GM21390 (cell line): ENCODE measurements at regions not wholly inside any gene's neighbourhood (a gene's known extent, or its start where the extent isn't known, plus 50 kb on each side); places are given as distances from the start of the nearest gene placed in this dataset.

Source experiments
- ATAC-seq: cut with Tn5 transposase; IDR thresholded peaks from one replicate; pipeline ENCODE4 v1.9.1; 2021; ENCODE audit not compliant: unreplicated experiment

GRCh38 chr2:22843919-22844537, 541.0 kb upstream of the KLHL29 start:
- ATAC-seq, result no peak

GRCh38 chr2:22850310-22850709, 534.7 kb upstream of the KLHL29 start:
- ATAC-seq, result no peak

- no peak for ATAC-seq
Observed at GRCh38 chr2:22854588-22854987, 530.4 kb upstream of the KLHL29 start.

GRCh38 chr2:22855081-22855480, 529.9 kb upstream of the KLHL29 start:
- no peak for ATAC-seq

- ATAC-seq, result no peak
Observed at GRCh38 chr2:22855761-22856184, 529.2 kb upstream of the KLHL29 start.

GRCh38 chr2:22867973-22868372, 517.0 kb upstream of the KLHL29 start:
- ATAC-seq, result no peak

- ATAC-seq, result no peak
Observed at GRCh38 chr2:22878121-22878520, 506.9 kb upstream of the KLHL29 start.

GRCh38 chr2:22879009-22879863, 505.7 kb upstream of the KLHL29 start:
- no peak for ATAC-seq

GRCh38 chr2:22880161-22880560, 504.8 kb upstream of the KLHL29 start:
- no peak for ATAC-seq

GRCh38 chr2:22882011-22882410, 503.0 kb upstream of the KLHL29 start:
- no peak for ATAC-seq

GRCh38 chr2:22882643-22883042, 502.3 kb upstream of the KLHL29 start:
- no peak for ATAC-seq

GRCh38 chr2:22883054-22883453, 501.9 kb upstream of the KLHL29 start:
- no peak for ATAC-seq

- ATAC-seq, result no peak
Observed at GRCh38 chr2:22885245-22885644, 499.7 kb upstream of the KLHL29 start.

GRCh38 chr2:22887426-22887825, 497.6 kb upstream of the KLHL29 start:
- ATAC-seq, result no peak

- ATAC-seq, result no peak
Observed at GRCh38 chr2:22887845-22888244, 497.1 kb upstream of the KLHL29 start.

GRCh38 chr2:22890132-22890531, 494.8 kb upstream of the KLHL29 start:
- no peak for ATAC-seq

GRCh38 chr2:22893761-22894517, 491.0 kb upstream of the KLHL29 start:
- ATAC-seq, result no peak

GRCh38 chr2:22894761-22895160, 490.2 kb upstream of the KLHL29 start:
- ATAC-seq, result no peak

- no peak for ATAC-seq
Observed at GRCh38 chr2:22897428-22897827, 487.6 kb upstream of the KLHL29 start.

GRCh38 chr2:22900674-22901073, 484.3 kb upstream of the KLHL29 start:
- ATAC-seq, result no peak

- no peak for ATAC-seq
Observed at GRCh38 chr2:22901471-22902179, 483.4 kb upstream of the KLHL29 start.
